Peyer's patch (tissue), 4 donors: ENCODE measurements at regions not wholly inside any gene's neighbourhood (a gene's known extent, or its start where the extent isn't known, plus 50 kb on each side); places are given as distances from the start of the nearest gene placed in this dataset.

Experiments used
- CTCF ChIP-seq, 6 experiments: fragments of 450-650 bp in 4 of 6; fragments of 200-600 bp in 2 of 6; sonication (generic) in 1 of 6; IDR thresholded peaks; one replicate each; pipeline ENCODE4 v1.5.1; 2017 to 2019; ENCODE audit warnings: antibody characterized with exemption in 6 of 6, mild to moderate bottlenecking in 3 of 6, moderate library complexity in 1 of 6
- POLR2A ChIP-seq, 2 donors: fragments of 450-650 bp; IDR thresholded peaks; one replicate each; pipeline ENCODE4 v1.5.1; 2017; ENCODE audit warnings: antibody characterized with exemption in 2 of 2, mild to moderate bottlenecking in 2 of 2, moderate library complexity in 2 of 2

GRCh38 chr1:98172022-98172421 is 251.2 kb upstream of the DPYD start:
- TF ChIP-seq CTCF (IDR thresholded peaks at IDR 0.05) (no peak), POLR2A (IDR thresholded peaks at IDR 0.05) (no peak)
